HG03066 (cell line): ENCODE measurements at regions not wholly inside any gene's neighbourhood (a gene's known extent, or its start where the extent isn't known, plus 50 kb on each side); places are given as distances from the start of the nearest gene placed in this dataset.
A peak's percentile ranks its signal among the peaks of the same experiment; 100 is the strongest.

ENCODE experiments used
- ATAC-seq: cut with Tn5 transposase; IDR thresholded peaks from one replicate; pipeline ENCODE4 v1.9.1; 2021; ENCODE audit warnings: low read depth; ENCODE audit not compliant: unreplicated experiment

DNA sequence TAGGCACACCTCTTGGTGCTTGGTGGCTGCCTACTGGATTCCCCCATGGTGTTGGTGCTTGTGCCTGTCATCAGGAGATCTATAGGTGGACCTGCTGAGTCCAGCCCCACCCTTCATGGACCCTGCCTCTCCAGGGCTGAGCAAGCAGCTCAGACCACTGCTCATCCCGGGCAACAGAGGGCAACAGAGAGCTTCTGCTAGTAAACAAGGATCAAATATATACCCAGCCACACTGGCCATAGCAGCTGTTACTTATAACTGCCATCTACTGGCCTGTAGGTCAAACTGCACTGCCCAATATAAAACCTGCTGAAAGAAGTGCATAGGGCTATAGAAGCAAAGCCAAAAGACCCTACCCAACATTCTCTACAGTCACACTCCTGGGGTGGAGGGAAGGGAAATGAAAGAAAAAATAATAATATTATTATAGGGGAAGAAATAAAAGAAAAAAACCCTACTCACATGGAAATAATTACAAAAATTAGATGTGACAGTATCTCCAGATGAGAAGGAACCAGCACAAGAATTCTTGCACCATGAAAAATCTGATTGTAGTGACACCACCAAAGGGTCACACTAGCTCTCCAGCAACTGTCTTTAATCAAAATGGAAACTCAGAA, 54.9 kb upstream of the ZNF800 start:
- ATAC-seq = peak; percentile 99

DNA sequence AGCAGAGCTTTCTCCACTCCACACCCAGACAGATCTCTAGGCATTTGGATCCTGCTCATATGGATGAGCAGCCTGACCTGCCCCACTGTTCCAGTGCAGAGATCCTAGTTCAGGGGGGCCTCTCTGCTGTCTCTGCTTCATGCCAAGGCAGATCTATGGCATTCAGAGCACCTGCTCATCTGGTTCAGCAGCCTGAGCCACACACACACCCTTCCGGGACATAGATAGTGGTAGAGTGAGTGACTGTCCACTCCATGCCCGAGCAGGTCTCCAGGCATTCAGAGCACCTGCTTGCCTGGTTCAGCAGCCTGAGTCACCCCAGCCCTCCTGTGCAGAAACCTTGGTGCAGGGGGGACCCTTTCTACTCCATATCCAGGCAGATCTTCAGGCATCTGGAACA, 54.3 kb upstream of the ZNF800 start:
- no peak for ATAC-seq
